Esophagus mucosa (tissue), 1 donor: ENCODE measurements at regions not wholly inside any gene's neighbourhood (a gene's known extent, or its start where the extent isn't known, plus 50 kb on each side); places are given as distances from the start of the nearest gene placed in this dataset.

Source experiments
- ATAC-seq: fragments of 200-7000 bp; cut with Tn5 transposase; one replicate; pipeline ENCODE4 v1.9.1; 2020
- donor health status: DM: yes; HTN: yes; CAD: no.

GRCh38 chr20:6533761-6534479, 233.6 kb upstream of the BMP2 start:
- no peak for ATAC-seq

- no peak for ATAC-seq
Measured at GRCh38 chr20:6533351-6533750, 234.1 kb upstream of the BMP2 start.

- ATAC-seq, result no peak
Measured at GRCh38 chr20:6530779-6531315, 236.6 kb upstream of the BMP2 start.

- no peak for ATAC-seq
Measured at GRCh38 chr20:6530254-6530653, 237.2 kb upstream of the BMP2 start.

- no peak for ATAC-seq
Measured at GRCh38 chr20:6525447-6526303, 241.8 kb upstream of the BMP2 start.

- ATAC-seq, result no peak
Measured at GRCh38 chr20:6524305-6524704, 243.2 kb upstream of the BMP2 start.

GRCh38 chr20:6519556-6519955, 247.9 kb upstream of the BMP2 start:
- ATAC-seq, result no peak

- no peak for ATAC-seq
Measured at GRCh38 chr20:6515261-6515660, 252.2 kb upstream of the BMP2 start.

GRCh38 chr20:6513599-6513998, 253.9 kb upstream of the BMP2 start:
- ATAC-seq, result no peak

GRCh38 chr20:6509374-6509773, 258.1 kb upstream of the BMP2 start:
- no peak for ATAC-seq

GRCh38 chr20:6506906-6507305, 260.6 kb upstream of the BMP2 start:
- no peak for ATAC-seq

- no peak for ATAC-seq
Measured at GRCh38 chr20:6504826-6505225, 262.7 kb upstream of the BMP2 start.

GRCh38 chr20:6504179-6504578, 263.3 kb upstream of the BMP2 start:
- no peak for ATAC-seq

GRCh38 chr20:6502999-6503398, 264.5 kb upstream of the BMP2 start:
- ATAC-seq, result no peak

GRCh38 chr20:6502219-6502618, 265.3 kb upstream of the BMP2 start:
- ATAC-seq, result no peak

GRCh38 chr20:6501061-6501460, 266.4 kb upstream of the BMP2 start:
- ATAC-seq, result no peak

- no peak for ATAC-seq
Measured at GRCh38 chr20:6499566-6499965, 267.9 kb upstream of the BMP2 start.

- ATAC-seq, result no peak
Measured at GRCh38 chr20:6496874-6497273, 270.6 kb upstream of the BMP2 start.

- no peak for ATAC-seq
Measured at GRCh38 chr20:6495907-6496306, 271.6 kb upstream of the BMP2 start.

- ATAC-seq, result no peak
Measured at GRCh38 chr20:6492271-6493055, 275.0 kb upstream of the BMP2 start.

GRCh38 chr20:6490849-6491248, 276.6 kb upstream of the BMP2 start:
- ATAC-seq, result no peak

GRCh38 chr20:6489361-6490171, 277.9 kb upstream of the BMP2 start:
- no peak for ATAC-seq
